HepG2 (cell line): ENCODE measurements at regions not wholly inside any gene's neighbourhood (a gene's known extent, or its start where the extent isn't known, plus 50 kb on each side); places are given as distances from the start of the nearest gene placed in this dataset.
A peak's percentile ranks its signal among the peaks of the same experiment; 100 is the strongest.

Source experiments
- ATAC-seq: fragments of 200-7000 bp; cut with Tn5 transposase; 3 replicates; pipeline ENCODE4 v1.9.1; 2020; ENCODE audit warnings: mild to moderate bottlenecking, moderate library complexity
- BruUV-seq: library from RNA; stranded (reverse); fragments of 400-500 nt; replicated peaks from 2 replicates; lab custom pipeline; 2021; lab: Mats Ljungman, UMichigan
- CTCF ChIA-PET: fragments of 300-600 bp; formaldehyde crosslinking; extraction: SDS; loops from one replicate; lab custom pipeline; 2021; ENCODE audit warnings: low total read pairs, inconsistent platforms, low intra/inter-chr PET ratio; lab: Yijun Ruan, JAX
- POLR2A ChIA-PET: fragments of 350-600 bp; sonication (Branson Sonifier 250); formaldehyde crosslinking; loops from one replicate; lab custom pipeline; 2020; ENCODE audit warnings: antibody characterized with exemption, inconsistent platforms; lab: Yijun Ruan, JAX
- DNase-seq: peaks from one replicate; pipeline ENCODE4 v3.0.0-alpha.2; 2015; ENCODE audit warnings: low spot score
- FAIRE-seq: peaks from 3 replicates; lab custom pipeline; 2011; peaks lifted over from hg19 to GRCh38; lab: Jason Lieb, UNC
- H2AFZ ChIP-seq: one replicate; pipeline ENCODE4 v1.6.1; 2011; ENCODE audit warnings: low read length, inconsistent platforms
- H3K27ac ChIP-seq: fragments of 300-600 bp; 3 replicates; pipeline ENCODE4 v1.8.0; 2011; ENCODE audit warnings: mixed run types, mild to moderate bottlenecking, mixed read lengths, low read length, inconsistent platforms; ENCODE audit not compliant: insufficient read depth; ENCODE audit errors: extremely low read length
- H3K27me3 ChIP-seq, 2 experiments: fragments of 200-600 bp in 1 of 2; 2 replicates in 1 of 2; 3 replicates in 1 of 2; pipeline versions ENCODE4 v1.6.0 to v1.8.0; 2011; ENCODE audit warnings: low read length in 2 of 2, mild to moderate bottlenecking in 2 of 2, moderate library complexity in 2 of 2, inconsistent platforms in 1 of 2; ENCODE audit not compliant: insufficient read depth in 2 of 2, control insufficient read depth in 1 of 2
- H3K36me3 ChIP-seq, 2 experiments: fragments of 200-600 bp in 1 of 2; replicated peaks in 1 of 2; 2 replicates in 1 of 2; 3 replicates in 1 of 2; pipeline versions ENCODE4 v1.5.1 to v1.8.0; 2011; ENCODE audit warnings: low read length in 2 of 2, inconsistent platforms in 1 of 2; ENCODE audit not compliant: insufficient read depth in 2 of 2, control insufficient read depth in 1 of 2
- H3K4me1 ChIP-seq: 2 replicates; pipeline ENCODE4 v1.5.1; 2012; ENCODE audit warnings: low read length, inconsistent platforms; ENCODE audit not compliant: insufficient read depth
- H3K4me2 ChIP-seq: 2 replicates; pipeline ENCODE4 v1.6.0; 2011; ENCODE audit warnings: low read depth, low read length, inconsistent platforms
- H3K4me3 ChIP-seq, 3 experiments: fragments of 200-600 bp in 1 of 3; sonication (generic), shearing (Covaris generic) in 1 of 3; replicated peaks in 1 of 3; 2 replicates each; pipeline ENCODE4 v1.5.1; 2011 to 2016; ENCODE audit warnings: low read length in 3 of 3, inconsistent platforms in 2 of 3, low read depth in 2 of 3, mild to moderate bottlenecking in 2 of 3, control low read depth in 1 of 3, mixed read lengths in 1 of 3; ENCODE audit not compliant: insufficient read depth in 1 of 3
- H3K79me2 ChIP-seq: one replicate; pipeline ENCODE4 v1.6.1; 2011; ENCODE audit warnings: low read length, inconsistent platforms; ENCODE audit not compliant: insufficient read depth
- H3K9ac ChIP-seq: 2 replicates; pipeline ENCODE4 v1.6.0; 2011; ENCODE audit warnings: mild to moderate bottlenecking, low read depth, low read length, inconsistent platforms; ENCODE audit not compliant: insufficient read depth
- H3K9me3 ChIP-seq: 2 replicates; pipeline ENCODE4 v1.5.1; 2012; ENCODE audit warnings: mild to moderate bottlenecking, low read length
- H4K20me1 ChIP-seq: 2 replicates; pipeline ENCODE4 v1.6.0; 2011; ENCODE audit warnings: inconsistent platforms, mild to moderate bottlenecking, low read length, moderate library complexity; ENCODE audit not compliant: insufficient read depth
- FLYWCH1 ChIP-seq: sonication (generic); formaldehyde crosslinking; IDR thresholded peaks from 2 replicates; pipeline ENCODE4 v1.8.1; 2023; ENCODE audit warnings: mild to moderate bottlenecking, missing genetic modification reagents
- FOXK2 ChIP-seq: fragments of 450-650 bp; IDR thresholded peaks from 2 replicates; pipeline ENCODE4 v1.6.1; 2016
- HMGA1 ChIP-seq: sonication (generic); formaldehyde crosslinking; conservative IDR thresholded peaks from 2 replicates; pipeline ENCODE4 v1.4.0; 2020; ENCODE audit warnings: missing genetic modification reagents
- HNRNPL ChIP-seq: fragments of 200-400 bp; formaldehyde crosslinking; IDR thresholded peaks from 2 replicates; pipeline ENCODE4 v1.6.1; 2017; ENCODE audit warnings: mild to moderate bottlenecking, low read depth, low read length
- NCOA1 ChIP-seq: sonication (generic); formaldehyde crosslinking; IDR thresholded peaks from 2 replicates; pipeline ENCODE4 v1.9.0; 2021; ENCODE audit warnings: missing genetic modification reagents
- PITX1 ChIP-seq: sonication (generic); formaldehyde crosslinking; IDR thresholded peaks from 2 replicates; pipeline ENCODE4 v1.5.1; 2020; ENCODE audit warnings: mild to moderate bottlenecking, missing genetic modification reagents
- POLR2AphosphoS5 ChIP-seq: IDR thresholded peaks from 2 replicates; pipeline ENCODE4 v1.6.1; 2012; ENCODE audit warnings: low read depth, low read length
- RARA ChIP-seq: IDR thresholded peaks from 2 replicates; pipeline ENCODE4 v1.6.1; 2016; ENCODE audit warnings: missing genetic modification reagents, missing compliant biosample characterization
- REPIN1 ChIP-seq: sonication (generic); formaldehyde crosslinking; IDR thresholded peaks from 2 replicates; pipeline ENCODE4 v1.8.0; 2022; ENCODE audit warnings: missing genetic modification reagents, low read depth, mild to moderate bottlenecking, borderline replicate concordance
- RXRA ChIP-seq: sonication (generic); formaldehyde crosslinking; IDR thresholded peaks from 2 replicates; pipeline ENCODE4 v1.5.1; 2020; ENCODE audit warnings: missing genetic modification reagents
- SAFB2 ChIP-seq: sonication (generic); formaldehyde crosslinking; IDR thresholded peaks from 2 replicates; pipeline ENCODE4 v1.5.1; 2020; ENCODE audit warnings: missing genetic modification reagents, low read depth, mild to moderate bottlenecking, borderline replicate concordance
- SMARCE1 ChIP-seq: fragments of 450-650 bp; IDR thresholded peaks from 2 replicates; pipeline ENCODE4 v1.6.1; 2017; ENCODE audit warnings: borderline replicate concordance
- ZNF121 ChIP-seq: sonication (generic); formaldehyde crosslinking; IDR thresholded peaks from 2 replicates; pipeline ENCODE4 v1.5.0; 2020; ENCODE audit warnings: mild to moderate bottlenecking, missing genetic modification reagents
- ZNF34 ChIP-seq: sonication (generic); formaldehyde crosslinking; IDR thresholded peaks from 2 replicates; pipeline ENCODE4 v1.4.0; 2020; ENCODE audit warnings: mild to moderate bottlenecking, missing genetic modification reagents, borderline replicate concordance
- ZNF350 ChIP-seq: sonication (generic); formaldehyde crosslinking; IDR thresholded peaks from 2 replicates; pipeline ENCODE4 v1.4.0; 2020; ENCODE audit warnings: mild to moderate bottlenecking, low read depth, missing genetic modification reagents, borderline replicate concordance
- ZNF598 ChIP-seq: sonication (generic); formaldehyde crosslinking; IDR thresholded peaks from 2 replicates; pipeline ENCODE4 v1.5.1; 2020; ENCODE audit warnings: mild to moderate bottlenecking, missing genetic modification reagents, borderline replicate concordance
- ZNF619 ChIP-seq: sonication (generic); formaldehyde crosslinking; IDR thresholded peaks from 2 replicates; pipeline ENCODE4 v1.4.0; 2020; ENCODE audit warnings: mild to moderate bottlenecking, missing genetic modification reagents
- ZNF839 ChIP-seq: sonication (generic); formaldehyde crosslinking; IDR thresholded peaks from 2 replicates; pipeline ENCODE4 v1.4.0; 2020; ENCODE audit warnings: missing genetic modification reagents, mild to moderate bottlenecking, borderline replicate concordance
- ZNF841 ChIP-seq: sonication (generic); formaldehyde crosslinking; IDR thresholded peaks from 2 replicates; pipeline ENCODE4 v1.8.1; 2023; ENCODE audit warnings: missing genetic modification reagents, borderline replicate concordance
- WGBS: methylation state at CpG from one replicate; pipeline ENCODE4 v1.1.6; 2017; ENCODE audit warnings: low lambda C conversion rate; 5-methylcytosine and 5-hydroxymethylcytosine counted together
- in situ Hi-C: cut with HindIII; loops from 2 replicates; pipeline ENCODE4 v1.10.0; 2017; ENCODE audit warnings: low pct_unique_long_range_greater_than_20kb; ENCODE audit not compliant: extremely low pct_ligation_motif_present
- intact Hi-C: fragments of 100-400 bp; cut with micrococcal nuclease; formaldehyde crosslinking; loops from one replicate; pipeline ENCODE4 v1.10.0; 2022; ENCODE audit not compliant: unreplicated experiment
- TF ChIP-seq, protein P1 (sequence below): IDR thresholded peaks from 2 replicates; pipeline ENCODE4 v1.6.1; 2012; ENCODE audit warnings: low read length, improper control_type of control experiment
- TF ChIP-seq, protein P2 (sequence below): sonication (generic); formaldehyde crosslinking; IDR thresholded peaks from 2 replicates; pipeline ENCODE4 v1.4.0; 2020; ENCODE audit warnings: missing genetic modification reagents
- TF ChIP-seq, protein P3 (sequence below): sonication (generic); IDR thresholded peaks from 2 replicates; pipeline ENCODE4 v1.6.1; 2016; ENCODE audit warnings: low read depth, borderline replicate concordance

DNA sequence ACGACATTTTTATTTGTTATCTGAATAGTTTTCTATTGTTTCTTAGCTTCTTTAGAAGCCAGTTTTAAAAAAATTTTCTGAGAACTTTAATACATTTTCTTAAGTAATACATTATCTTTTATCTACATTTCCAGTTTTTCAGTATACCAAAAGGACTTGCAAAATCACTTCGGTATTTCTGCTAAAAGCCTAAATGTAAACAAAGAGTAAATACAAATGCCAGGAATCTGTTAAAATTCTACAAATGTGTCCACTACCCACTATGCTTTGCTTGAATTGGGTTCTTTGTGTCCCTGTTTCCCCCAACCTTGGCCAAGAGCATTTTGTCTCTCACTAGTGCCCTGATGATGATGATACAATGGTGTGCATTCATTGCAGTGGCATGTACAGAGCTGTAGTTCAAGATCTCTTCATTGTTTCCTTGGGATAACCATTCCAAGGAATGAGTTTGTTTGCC is 611.2 kb downstream of the NR2F1-AS1 start:
- peak; percentile 98 for DNase-seq
- Histone ChIP-seq H3K36me3 (no peaks in the 10 kb centered on the region), H3K4me1 (peaks cover 59% of the 10 kb centered on the region), H3K4me2 (peak overlapping the region; percentile 5; the same call in 1 of the 2 replicates), H3K79me2 (no peaks in the 10 kb centered on the region), H3K27ac (peak overlapping the region; percentile 87), H4K20me1 (no peaks in the 10 kb centered on the region), H3K9me3 (0 out of 2 replicates have a peak, but pooled peaks cover 6% of the 10 kb centered on the region), H2AFZ (peak overlapping the region; percentile 32), H3K9ac (0 out of 2 replicates have a peak overlapping the region, but pooled peaks have one; percentile 60), H3K27me3 (no peaks in the 10 kb centered on the region), H3K4me3 (no peak overlapping the region)
- peak; percentile 99 for ATAC-seq
- WGBS = 2% methylated on average over 2 of the region's 2 CpGs
- ChIA-PET CTCF (no interaction called here), POLR2A (interaction anchor here (1.0 to 3.8 kb wide), 7 partner anchors 10 to 613 kb away, joined by 3 to 34 read pairs (median 4); partner anchors contain the start of gene NR2F1)
- intact Hi-C loops = loop anchor here (1.0 to 2.0 kb wide), 3 partner anchors 25 to 108 kb away; no protein-coding TSS in a partner anchor
- in situ Hi-C loops = no loop called here
- FAIRE-seq = peak; percentile 87
- BruUV-seq = no TSS peak
- TF ChIP-seq RARA (CRISPR knock-in tag) = peak; percentile 68; the same call in 1 of the 2 replicates
- TF ChIP-seq, protein P1, sequence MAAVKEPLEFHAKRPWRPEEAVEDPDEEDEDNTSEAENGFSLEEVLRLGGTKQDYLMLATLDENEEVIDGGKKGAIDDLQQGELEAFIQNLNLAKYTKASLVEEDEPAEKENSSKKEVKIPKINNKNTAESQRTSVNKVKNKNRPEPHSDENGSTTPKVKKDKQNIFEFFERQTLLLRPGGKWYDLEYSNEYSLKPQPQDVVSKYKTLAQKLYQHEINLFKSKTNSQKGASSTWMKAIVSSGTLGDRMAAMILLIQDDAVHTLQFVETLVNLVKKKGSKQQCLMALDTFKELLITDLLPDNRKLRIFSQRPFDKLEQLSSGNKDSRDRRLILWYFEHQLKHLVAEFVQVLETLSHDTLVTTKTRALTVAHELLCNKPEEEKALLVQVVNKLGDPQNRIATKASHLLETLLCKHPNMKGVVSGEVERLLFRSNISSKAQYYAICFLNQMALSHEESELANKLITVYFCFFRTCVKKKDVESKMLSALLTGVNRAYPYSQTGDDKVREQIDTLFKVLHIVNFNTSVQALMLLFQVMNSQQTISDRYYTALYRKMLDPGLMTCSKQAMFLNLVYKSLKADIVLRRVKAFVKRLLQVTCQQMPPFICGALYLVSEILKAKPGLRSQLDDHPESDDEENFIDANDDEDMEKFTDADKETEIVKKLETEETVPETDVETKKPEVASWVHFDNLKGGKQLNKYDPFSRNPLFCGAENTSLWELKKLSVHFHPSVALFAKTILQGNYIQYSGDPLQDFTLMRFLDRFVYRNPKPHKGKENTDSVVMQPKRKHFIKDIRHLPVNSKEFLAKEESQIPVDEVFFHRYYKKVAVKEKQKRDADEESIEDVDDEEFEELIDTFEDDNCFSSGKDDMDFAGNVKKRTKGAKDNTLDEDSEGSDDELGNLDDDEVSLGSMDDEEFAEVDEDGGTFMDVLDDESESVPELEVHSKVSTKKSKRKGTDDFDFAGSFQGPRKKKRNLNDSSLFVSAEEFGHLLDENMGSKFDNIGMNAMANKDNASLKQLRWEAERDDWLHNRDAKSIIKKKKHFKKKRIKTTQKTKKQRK = no peak
- no peak for TF ChIP-seq ZNF839 (CRISPR knock-in tag)
- TF ChIP-seq POLR2AphosphoS5 = no peak
- TF ChIP-seq, protein P2, sequence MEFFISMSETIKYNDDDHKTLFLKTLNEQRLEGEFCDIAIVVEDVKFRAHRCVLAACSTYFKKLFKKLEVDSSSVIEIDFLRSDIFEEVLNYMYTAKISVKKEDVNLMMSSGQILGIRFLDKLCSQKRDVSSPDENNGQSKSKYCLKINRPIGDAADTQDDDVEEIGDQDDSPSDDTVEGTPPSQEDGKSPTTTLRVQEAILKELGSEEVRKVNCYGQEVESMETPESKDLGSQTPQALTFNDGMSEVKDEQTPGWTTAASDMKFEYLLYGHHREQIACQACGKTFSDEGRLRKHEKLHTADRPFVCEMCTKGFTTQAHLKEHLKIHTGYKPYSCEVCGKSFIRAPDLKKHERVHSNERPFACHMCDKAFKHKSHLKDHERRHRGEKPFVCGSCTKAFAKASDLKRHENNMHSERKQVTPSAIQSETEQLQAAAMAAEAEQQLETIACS = no peak
- TF ChIP-seq REPIN1 = 0 out of 2 replicates have a peak, but pooled peaks have one; percentile 17
- TF ChIP-seq ZNF598 (CRISPR knock-in tag) = no peak
- no peak for TF ChIP-seq SMARCE1
- TF ChIP-seq FOXK2 = peak; percentile 53; the same call in 1 of the 2 replicates
- no peak for TF ChIP-seq FLYWCH1
- no peak for TF ChIP-seq HNRNPL
- TF ChIP-seq HMGA1 (CRISPR knock-in tag) = no peak
- peak; percentile 69; the same call in 1 of the 2 replicates for TF ChIP-seq PITX1 (CRISPR knock-in tag)
- peak; percentile 40; the same call in 1 of the 2 replicates for TF ChIP-seq RXRA (CRISPR knock-in tag)
- TF ChIP-seq ZNF619 (CRISPR knock-in tag) = no peak
- no peak for TF ChIP-seq ZNF350
- no peak for TF ChIP-seq NCOA1 (CRISPR knock-in tag)
- no peak for TF ChIP-seq ZNF121 (CRISPR knock-in tag)
- no peak for TF ChIP-seq ZNF841 (CRISPR knock-in tag)
- TF ChIP-seq SAFB2 (CRISPR knock-in tag) = no peak
- TF ChIP-seq, protein P3, sequence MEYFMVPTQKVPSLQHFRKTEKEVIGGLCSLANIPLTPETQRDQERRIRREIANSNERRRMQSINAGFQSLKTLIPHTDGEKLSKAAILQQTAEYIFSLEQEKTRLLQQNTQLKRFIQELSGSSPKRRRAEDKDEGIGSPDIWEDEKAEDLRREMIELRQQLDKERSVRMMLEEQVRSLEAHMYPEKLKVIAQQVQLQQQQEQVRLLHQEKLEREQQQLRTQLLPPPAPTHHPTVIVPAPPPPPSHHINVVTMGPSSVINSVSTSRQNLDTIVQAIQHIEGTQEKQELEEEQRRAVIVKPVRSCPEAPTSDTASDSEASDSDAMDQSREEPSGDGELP = no peak; the same call in 1 of the 2 replicates
- TF ChIP-seq ZNF34 = no peak
